ENCODE measurements at regions not wholly inside any gene's neighbourhood (a gene's known extent, or its start where the extent isn't known, plus 50 kb on each side); places are given as distances from the start of the nearest gene placed in this dataset.

DNA sequence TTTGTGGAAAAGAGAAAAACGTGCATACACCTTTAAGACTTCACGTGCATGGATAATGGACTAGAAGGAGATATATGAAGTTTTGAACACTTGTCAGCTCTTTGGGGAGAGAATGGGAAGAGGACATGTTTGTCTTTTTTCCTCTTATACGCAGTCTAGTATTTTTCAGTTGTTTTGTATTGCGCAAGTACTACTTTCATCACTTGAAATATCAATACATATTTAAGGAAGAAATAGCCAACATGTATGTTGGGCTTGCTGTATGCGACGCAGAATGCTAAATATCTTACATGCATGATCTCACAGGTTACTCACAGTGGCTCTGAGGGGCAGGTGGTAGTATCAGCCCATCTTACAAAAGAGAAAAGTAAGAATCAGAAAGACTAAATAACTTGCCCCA, 176.5 kb upstream of the RUNX1 start:
- TF ChIP-seq, protein P1, sequence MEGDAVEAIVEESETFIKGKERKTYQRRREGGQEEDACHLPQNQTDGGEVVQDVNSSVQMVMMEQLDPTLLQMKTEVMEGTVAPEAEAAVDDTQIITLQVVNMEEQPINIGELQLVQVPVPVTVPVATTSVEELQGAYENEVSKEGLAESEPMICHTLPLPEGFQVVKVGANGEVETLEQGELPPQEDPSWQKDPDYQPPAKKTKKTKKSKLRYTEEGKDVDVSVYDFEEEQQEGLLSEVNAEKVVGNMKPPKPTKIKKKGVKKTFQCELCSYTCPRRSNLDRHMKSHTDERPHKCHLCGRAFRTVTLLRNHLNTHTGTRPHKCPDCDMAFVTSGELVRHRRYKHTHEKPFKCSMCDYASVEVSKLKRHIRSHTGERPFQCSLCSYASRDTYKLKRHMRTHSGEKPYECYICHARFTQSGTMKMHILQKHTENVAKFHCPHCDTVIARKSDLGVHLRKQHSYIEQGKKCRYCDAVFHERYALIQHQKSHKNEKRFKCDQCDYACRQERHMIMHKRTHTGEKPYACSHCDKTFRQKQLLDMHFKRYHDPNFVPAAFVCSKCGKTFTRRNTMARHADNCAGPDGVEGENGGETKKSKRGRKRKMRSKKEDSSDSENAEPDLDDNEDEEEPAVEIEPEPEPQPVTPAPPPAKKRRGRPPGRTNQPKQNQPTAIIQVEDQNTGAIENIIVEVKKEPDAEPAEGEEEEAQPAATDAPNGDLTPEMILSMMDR (IDR thresholded peaks at IDR 0.05): no peak
- TF ChIP-seq POLR2A (IDR thresholded peaks at IDR 0.05): no peak

All from adrenal gland (tissue), 5 donors.